ENCODE measurements at regions not wholly inside any gene's neighbourhood (a gene's known extent, or its start where the extent isn't known, plus 50 kb on each side); places are given as distances from the start of the nearest gene placed in this dataset.

- TF ChIP-seq PHF20 (CRISPR knock-in tag; IDR thresholded peaks at IDR 0.05) = no peak
- no peak for TF ChIP-seq TGIF2 (CRISPR knock-in tag; IDR thresholded peaks at IDR 0.05)
- no peak for TF ChIP-seq NR3C1 (CRISPR knock-in tag; IDR thresholded peaks at IDR 0.05)
- TF ChIP-seq ZNF713 (CRISPR knock-in tag; IDR thresholded peaks at IDR 0.05) = no peak
- no peak for TF ChIP-seq FOXJ3 (CRISPR knock-in tag; IDR thresholded peaks at IDR 0.05; ENCODE audit: borderline replicate concordance)
- TF ChIP-seq XRCC5 (optimal IDR thresholded peaks at IDR 0.05; ENCODE audit: low read length) = no peak
- TF ChIP-seq CTCF (CRISPR knock-in tag; IDR thresholded peaks at IDR 0.05) = no peak
- TF ChIP-seq ZNF674 (CRISPR knock-in tag; IDR thresholded peaks at IDR 0.05; ENCODE audit: low read depth) = no peak
- TF ChIP-seq MXD1 (CRISPR knock-in tag; IDR thresholded peaks at IDR 0.05) = no peak
- TF ChIP-seq NFYB (CRISPR knock-in tag; IDR thresholded peaks at IDR 0.05) = no peak
- TF ChIP-seq GABPA (IDR thresholded peaks at IDR 0.05; ENCODE audit: low read depth, low read length) = no peak
- TF ChIP-seq GABPA (CRISPR knock-in tag; IDR thresholded peaks at IDR 0.05; ENCODE audit: low read depth) = no peak
- no peak for TF ChIP-seq MED13 (CRISPR knock-in tag; IDR thresholded peaks at IDR 0.05)
- TF ChIP-seq KDM2A (CRISPR knock-in tag; IDR thresholded peaks at IDR 0.05; ENCODE audit: borderline replicate concordance, low read depth) = no peak
- no peak for TF ChIP-seq KLF16 (CRISPR knock-in tag; IDR thresholded peaks at IDR 0.05)
Measured at GRCh38 chr13:74870865-74871264, 611.1 kb downstream of the TBC1D4 start.
